Endothelial cell of umbilical vein (primary cell): ENCODE measurements at regions not wholly inside any gene's neighbourhood (a gene's known extent, or its start where the extent isn't known, plus 50 kb on each side); places are given as distances from the start of the nearest gene placed in this dataset.

Experiments used
- BruUV-seq: library from RNA; stranded (reverse); fragments of 400-500 nt; replicated peaks from 2 replicates; lab custom pipeline; 2021; lab: Mats Ljungman, UMichigan
- CTCF ChIA-PET: fragments of 300-600, 350-600 bp; sonication (Branson Sonifier 250); formaldehyde crosslinking; loops from one replicate; lab custom pipeline; 2021; ENCODE audit warnings: antibody characterized with exemption, inconsistent platforms; lab: Charles Lee
- POLR2A ChIA-PET: fragments of 300-600, 350-600 bp; sonication (Branson Sonifier 250); formaldehyde crosslinking; loops from one replicate; lab custom pipeline; 2021; ENCODE audit warnings: antibody characterized with exemption, inconsistent platforms; lab: Charles Lee
- DNase-seq: peaks from one replicate; pipeline ENCODE4 v3.0.0-alpha.2; 2011; ENCODE audit warnings: low read depth, low spot score
- FAIRE-seq: peaks from 2 replicates; lab custom pipeline; 2011; peaks lifted over from hg19 to GRCh38; lab: Jason Lieb, UNC
- H2AFZ ChIP-seq: 2 replicates; pipeline ENCODE4 v1.6.0; 2012; ENCODE audit warnings: low read depth, low read length, control low read depth, inconsistent platforms
- H3K27ac ChIP-seq: 2 replicates; pipeline ENCODE4 v1.5.1; 2011; ENCODE audit warnings: low read depth, mild to moderate bottlenecking, control low read depth, low read length, moderate library complexity; ENCODE audit not compliant: insufficient read depth
- H3K27me3 ChIP-seq, 2 experiments: 2 replicates each; pipeline versions ENCODE4 v1.6.0 to v1.6.1; 2011; ENCODE audit warnings: low read length in 2 of 2, mixed read lengths in 1 of 2; ENCODE audit not compliant: control insufficient read depth in 2 of 2, insufficient read depth in 2 of 2
- H3K36me3 ChIP-seq, 2 experiments: 2 replicates in 1 of 2; 3 replicates in 1 of 2; pipeline ENCODE4 v1.5.1; 2011; ENCODE audit warnings: low read length in 2 of 2, mild to moderate bottlenecking in 1 of 2, moderate library complexity in 1 of 2; ENCODE audit not compliant: control insufficient read depth in 2 of 2, insufficient read depth in 2 of 2; ENCODE audit errors: extremely low read depth in 1 of 2
- H3K4me1 ChIP-seq: 3 replicates; pipeline ENCODE4 v1.5.1; 2011; ENCODE audit warnings: mild to moderate bottlenecking, low read length; ENCODE audit not compliant: control insufficient read depth, insufficient read depth; ENCODE audit errors: extremely low read depth
- H3K4me2 ChIP-seq: 2 replicates; pipeline ENCODE4 v1.6.1; 2011; ENCODE audit warnings: low read length, control low read depth, mixed read lengths; ENCODE audit not compliant: insufficient read depth
- H3K4me3 ChIP-seq, 3 experiments: fragments of 200-600 bp in 1 of 3; sonication (generic), shearing (Covaris generic) in 1 of 3; replicated peaks in 1 of 3; 2 replicates each; pipeline ENCODE4 v1.5.1; 2011 to 2016; ENCODE audit warnings: control low read depth in 3 of 3, low read length in 3 of 3, mild to moderate bottlenecking in 2 of 3, inconsistent platforms in 1 of 3, low read depth in 1 of 3, moderate library complexity in 1 of 3; ENCODE audit not compliant: insufficient read depth in 1 of 3
- H3K79me2 ChIP-seq: 2 replicates; pipeline ENCODE4 v1.6.0; 2012; ENCODE audit warnings: low read length, inconsistent platforms; ENCODE audit not compliant: control insufficient read depth, insufficient read depth
- H3K9ac ChIP-seq: replicated peaks from 2 replicates; pipeline ENCODE3; 2011; ENCODE audit warnings: low read length, control low read depth; ENCODE audit not compliant: insufficient read depth; ENCODE audit errors: extremely low read depth
- H3K9me1 ChIP-seq: replicated peaks from 3 replicates; pipeline ENCODE4 v1.6.0; 2011; ENCODE audit warnings: mild to moderate bottlenecking, low read length; ENCODE audit not compliant: control insufficient read depth, insufficient read depth; ENCODE audit errors: extremely low read depth
- H3K9me3 ChIP-seq: replicated peaks from 2 replicates; pipeline ENCODE4 v1.5.1; 2012; ENCODE audit warnings: low read length, inconsistent platforms; ENCODE audit not compliant: control insufficient read depth, insufficient read depth
- H4K20me1 ChIP-seq: replicated peaks from 2 replicates; pipeline ENCODE3; 2011; ENCODE audit warnings: mild to moderate bottlenecking, low read length; ENCODE audit not compliant: control insufficient read depth, insufficient read depth; ENCODE audit errors: extremely low read depth
- EZH2 ChIP-seq: IDR thresholded peaks from 2 replicates; pipeline ENCODE4 v1.6.1; 2012; ENCODE audit warnings: borderline replicate concordance, low read depth, mild to moderate bottlenecking, moderate library complexity, low read length, inconsistent platforms; ENCODE audit not compliant: severe bottlenecking
- FOS ChIP-seq: IDR thresholded peaks from 2 replicates; pipeline ENCODE4 v1.6.1; 2011; ENCODE audit warnings: mild to moderate bottlenecking, low read length, moderate library complexity, borderline replicate concordance; ENCODE audit not compliant: insufficient read depth
- GATA2 ChIP-seq: IDR thresholded peaks from 2 replicates; pipeline ENCODE4 v1.7.0; 2011; ENCODE audit warnings: low read depth, mild to moderate bottlenecking, moderate library complexity, mixed read lengths, low read length; ENCODE audit not compliant: insufficient read length, insufficient read depth
- JUN ChIP-seq: IDR thresholded peaks from 2 replicates; pipeline ENCODE4 v1.6.1; 2011; ENCODE audit warnings: borderline replicate concordance, low read depth; ENCODE audit not compliant: insufficient read length, insufficient read depth
- MYC ChIP-seq: IDR thresholded peaks from one replicate; pipeline ENCODE4 v1.6.1; 2011; ENCODE audit warnings: mild to moderate bottlenecking, low read depth, low read length
- POLR2A ChIP-seq: IDR thresholded peaks from 2 replicates; pipeline ENCODE4 v1.6.1; 2012; ENCODE audit warnings: low read depth, mild to moderate bottlenecking, control low read depth, low read length
- POLR2AphosphoS5 ChIP-seq: IDR thresholded peaks from 2 replicates; pipeline ENCODE4 v1.6.1; 2012; ENCODE audit warnings: low read depth, mild to moderate bottlenecking, control low read depth, low read length, moderate library complexity; ENCODE audit not compliant: insufficient read depth
- dilution Hi-C: fragments of 300-500 bp; cut with MboI; formaldehyde crosslinking; loops from one replicate; pipeline ENCODE4 v1.15.0; 2019; ENCODE audit warnings: low sequenced_read_pairs; ENCODE audit not compliant: extremely low pct_ligation_motif_present
- intact Hi-C: fragments of 100-400 bp; cut with micrococcal nuclease; formaldehyde crosslinking; loops from one replicate; pipeline ENCODE4 v1.10.0; 2022
- TF ChIP-seq, protein P1 (sequence below): IDR thresholded peaks from 2 replicates; pipeline ENCODE4 v1.6.1; 2011; ENCODE audit not compliant: insufficient read depth, insufficient read length
- TF ChIP-seq, protein P2 (sequence below), 2 donors: IDR thresholded peaks; 1 replicate in 1 of 2; 2 replicates in 1 of 2; pipeline ENCODE4 v1.5.1; 2011; ENCODE audit warnings: low read length in 2 of 2, mild to moderate bottlenecking in 2 of 2, moderate library complexity in 2 of 2, control low read depth in 1 of 2, inconsistent platforms in 1 of 2, low read depth in 1 of 2; ENCODE audit not compliant: insufficient read depth in 1 of 2; ENCODE audit errors: extremely low read depth in 1 of 2

DNA sequence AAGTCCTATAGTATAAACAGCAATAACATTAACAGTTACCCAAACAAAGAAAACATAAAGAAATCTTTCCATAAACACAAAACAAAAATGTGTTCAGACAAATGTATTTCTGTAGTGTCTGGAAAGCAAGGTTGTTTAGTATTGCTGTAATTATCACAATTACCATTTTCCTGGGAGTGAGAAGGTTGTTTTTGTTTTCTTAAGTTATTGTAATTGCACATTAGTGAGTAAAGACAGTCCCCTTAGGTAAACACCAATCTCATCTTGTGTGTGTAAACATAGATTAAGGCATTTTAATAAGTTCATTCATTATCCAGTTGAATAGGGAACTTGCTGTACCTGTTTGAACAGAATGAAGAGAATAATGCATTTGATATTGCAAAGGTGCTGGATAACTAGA is 356.9 kb upstream of the ADGRL4 start:
- CTCF ChIA-PET: interaction anchor here (1.4 kb wide), 1 partner anchor 524 kb away, joined by 4 read pairs; no protein-coding TSS in a partner anchor

More for the DNA sequence above, 356.9 kb upstream of the ADGRL4 start:
- Histone ChIP-seq H3K4me2 (no peak overlapping the region), H3K9me3 (no peaks in the 10 kb centered on the region), H3K4me3 (no peak overlapping the region), H3K79me2 (no peaks in the 10 kb centered on the region), H3K27me3 (no peaks in the 10 kb centered on the region), H2AFZ (no peak overlapping the region), H4K20me1 (no peaks in the 10 kb centered on the region), H3K36me3 (no peaks in the 10 kb centered on the region), H3K9me1 (no peaks in the 10 kb centered on the region), H3K9ac (no peak overlapping the region), H3K27ac (no peak overlapping the region), H3K4me1 (no peaks in the 10 kb centered on the region)
- intact Hi-C loops (no loop called here), dilution Hi-C loops (no loop called here)
- POLR2A ChIA-PET: no interaction called here
- no peak for TF ChIP-seq POLR2A
- TF ChIP-seq GATA2: no peak
- TF ChIP-seq MYC: no peak
- no peak for TF ChIP-seq FOS
- no peak for TF ChIP-seq EZH2
- no peak for TF ChIP-seq POLR2AphosphoS5
- TF ChIP-seq, protein P1, sequence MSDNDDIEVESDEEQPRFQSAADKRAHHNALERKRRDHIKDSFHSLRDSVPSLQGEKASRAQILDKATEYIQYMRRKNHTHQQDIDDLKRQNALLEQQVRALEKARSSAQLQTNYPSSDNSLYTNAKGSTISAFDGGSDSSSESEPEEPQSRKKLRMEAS: no peak
- TF ChIP-seq, protein P2, sequence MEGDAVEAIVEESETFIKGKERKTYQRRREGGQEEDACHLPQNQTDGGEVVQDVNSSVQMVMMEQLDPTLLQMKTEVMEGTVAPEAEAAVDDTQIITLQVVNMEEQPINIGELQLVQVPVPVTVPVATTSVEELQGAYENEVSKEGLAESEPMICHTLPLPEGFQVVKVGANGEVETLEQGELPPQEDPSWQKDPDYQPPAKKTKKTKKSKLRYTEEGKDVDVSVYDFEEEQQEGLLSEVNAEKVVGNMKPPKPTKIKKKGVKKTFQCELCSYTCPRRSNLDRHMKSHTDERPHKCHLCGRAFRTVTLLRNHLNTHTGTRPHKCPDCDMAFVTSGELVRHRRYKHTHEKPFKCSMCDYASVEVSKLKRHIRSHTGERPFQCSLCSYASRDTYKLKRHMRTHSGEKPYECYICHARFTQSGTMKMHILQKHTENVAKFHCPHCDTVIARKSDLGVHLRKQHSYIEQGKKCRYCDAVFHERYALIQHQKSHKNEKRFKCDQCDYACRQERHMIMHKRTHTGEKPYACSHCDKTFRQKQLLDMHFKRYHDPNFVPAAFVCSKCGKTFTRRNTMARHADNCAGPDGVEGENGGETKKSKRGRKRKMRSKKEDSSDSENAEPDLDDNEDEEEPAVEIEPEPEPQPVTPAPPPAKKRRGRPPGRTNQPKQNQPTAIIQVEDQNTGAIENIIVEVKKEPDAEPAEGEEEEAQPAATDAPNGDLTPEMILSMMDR (IDR thresholded peaks at IDR 0.05; ENCODE audit: extremely low read depth in 1 of 2, insufficient read depth in 1 of 2, low read depth in 1 of 2, low read length in 2 of 2): no peak
- no peak for TF ChIP-seq JUN
- no TSS peak for BruUV-seq
- no peak for DNase-seq
- FAIRE-seq: no peak
